Right lobe of liver (tissue), 6 donors: ENCODE measurements at regions not wholly inside any gene's neighbourhood (a gene's known extent, or its start where the extent isn't known, plus 50 kb on each side); places are given as distances from the start of the nearest gene placed in this dataset.

Source experiments
- ATAC-seq, 4 donors: fragments of 200-7000 bp; cut with Tn5 transposase; one replicate each; pipeline ENCODE4 v1.9.1; 2020; ENCODE audit warnings: mild to moderate bottlenecking in 4 of 4, moderate library complexity in 4 of 4
- DNase-seq, 3 donors: peaks; one replicate each; pipeline ENCODE4 v3.0.0-alpha.2; 2020
- H3K27ac ChIP-seq, 3 donors: fragments of 200-600 bp; one replicate each; pipeline ENCODE4 v1.8.0; 2022
- H3K27me3 ChIP-seq, 2 donors: fragments of 200-600 bp; one replicate each; pipeline ENCODE4 v1.8.0; 2022
- H3K36me3 ChIP-seq, 4 donors: fragments of 200-600 bp; sonication (generic) in 1 of 4; one replicate each; pipeline versions ENCODE4 v1.5.1 to v1.8.0; 2017 to 2022; ENCODE audit warnings: control low read depth in 1 of 4
- H3K4me1 ChIP-seq, 4 donors: fragments of 200-600 bp; sonication (generic) in 1 of 4; one replicate each; pipeline versions ENCODE4 v1.5.1 to v1.8.0; 2017 to 2022; ENCODE audit warnings: control low read depth in 1 of 4
- H3K4me3 ChIP-seq, 3 donors: fragments of 200-600 bp; one replicate each; pipeline ENCODE4 v1.8.0; 2022
- H3K9me3 ChIP-seq, 4 donors: fragments of 200-600 bp; sonication (generic) in 1 of 4; one replicate each; pipeline versions ENCODE4 v1.5.1 to v1.8.0; 2017 to 2022; ENCODE audit warnings: control low read depth in 1 of 4
- CTCF ChIP-seq, 4 donors: fragments of 200-600 bp in 3 of 4; fragments of 450-650 bp in 1 of 4; IDR thresholded peaks; one replicate each; pipeline versions ENCODE4 v1.5.1 to v1.8.0; 2016 to 2022; ENCODE audit warnings: antibody characterized with exemption in 4 of 4, mild to moderate bottlenecking in 2 of 4
- POLR2A ChIP-seq: fragments of 450-650 bp; IDR thresholded peaks from one replicate; pipeline ENCODE4 v1.6.1; 2017; ENCODE audit warnings: antibody characterized with exemption, mild to moderate bottlenecking
- WGBS: methylation state at CpG from one replicate; pipeline ENCODE4 v1.1.6; 2018; ENCODE audit warnings: low coverage, low lambda C conversion rate; ENCODE audit not compliant: insufficient coverage; ENCODE audit errors: missing lambda C conversion rate; 5-methylcytosine and 5-hydroxymethylcytosine counted together
- intact Hi-C, 2 donors: fragments of 100-400 bp; cut with DNase I; formaldehyde crosslinking; loops; one replicate each; pipeline versions ENCODE4 v1.11.2 to v1.14.1; 2022
- donor health status: DM: no; HTN: yes; CAD: no.
- donor health status: DM: no; HTN: no; CAD: no.
- donor health status: DM: no; HTN: no; CAD: no.
- donor health status: DM: no; HTN: yes; CAD: no.
- donor health status: DM: no; HTN: yes; CAD: no.

DNA sequence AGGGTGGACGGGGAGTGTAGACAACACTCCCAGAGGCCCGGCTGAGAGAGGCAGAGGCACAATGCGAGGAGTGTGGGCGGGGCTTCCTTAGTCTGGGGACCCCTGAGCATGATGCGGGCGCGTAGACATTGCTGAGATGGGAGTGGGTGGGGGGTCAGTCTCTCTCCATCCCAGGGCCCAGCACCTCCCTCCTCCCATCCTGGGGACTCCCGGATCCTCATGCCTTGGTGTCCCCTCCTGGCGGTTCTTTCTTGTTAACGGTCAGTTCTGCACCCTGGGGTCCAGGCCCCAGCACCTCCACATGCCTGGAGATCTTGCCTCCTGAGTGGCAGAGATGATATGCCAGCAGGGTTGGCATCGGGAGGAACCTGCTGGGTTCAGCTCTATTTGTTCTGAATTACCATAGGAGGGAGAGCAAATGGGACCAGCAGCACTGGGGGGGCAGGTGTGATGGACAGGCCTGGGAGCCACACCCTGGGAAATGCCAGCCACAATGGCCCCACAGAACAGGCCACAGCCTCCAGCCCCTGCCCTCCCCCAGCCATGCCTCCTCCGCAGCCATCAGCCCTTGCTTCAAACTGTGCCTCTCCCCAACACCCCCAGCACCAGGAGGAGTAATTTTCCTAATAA is 55.7 kb downstream of the RTL6 start:
- H3K36me3 ChIP-seq: no peaks in the 10 kb centered on the region
- DNase-seq (peak in 1 of 3 donors; percentile 40), ATAC-seq (peak in 1 of 4 donors; percentile 6)
- H3K27ac ChIP-seq: no peak overlapping the region
- H3K4me1 ChIP-seq: no peaks in the 10 kb centered on the region
- H3K4me3 ChIP-seq: no peak overlapping the region
- 83% methylated on average over 1 of the region's 12 CpGs for WGBS
- no peak for TF ChIP-seq POLR2A
- no peak for TF ChIP-seq CTCF (IDR thresholded peaks at IDR 0.05)
- no peaks in the 10 kb centered on the region for H3K9me3 ChIP-seq
- no peaks in the 10 kb centered on the region for H3K27me3 ChIP-seq
- intact Hi-C loops: no loop called here

- no peak for ATAC-seq
- intact Hi-C loops: no loop called here
- Histone ChIP-seq H3K27ac (no peak overlapping the region), H3K9me3 (no peaks in the 10 kb centered on the region), H3K4me3 (no peak overlapping the region), H3K27me3 (no peaks in the 10 kb centered on the region), H3K36me3 (no peaks in the 10 kb centered on the region), H3K4me1 (no peaks in the 10 kb centered on the region)
- DNase-seq: peak in 1 of 3 donors; percentile 33
- TF ChIP-seq POLR2A (no peak), CTCF (IDR thresholded peaks at IDR 0.05) (no peak)
- WGBS: 44% methylated on average over 2 of the region's 16 CpGs
Measured at GRCh38 chr22:44441401-44442185, 56.4 kb downstream of the RTL6 start.

GRCh38 chr22:44440224-44441160 is 57.5 kb downstream of the RTL6 start:
- no peaks in the 10 kb centered on the region for H3K9me3 ChIP-seq
- TF ChIP-seq CTCF (IDR thresholded peaks at IDR 0.05) (no peak), POLR2A (no peak)
- H3K27me3 ChIP-seq: no peaks in the 10 kb centered on the region
- intact Hi-C loops: no loop called here
- DNase-seq: peak in 1 of 3 donors; percentile 31
- 82% methylated on average over 5 of the region's 19 CpGs for WGBS
- no peak for ATAC-seq
- no peaks in the 10 kb centered on the region for H3K4me1 ChIP-seq
- H3K27ac ChIP-seq: no peak overlapping the region
- no peaks in the 10 kb centered on the region for H3K36me3 ChIP-seq
- no peak overlapping the region for H3K4me3 ChIP-seq

GRCh38 chr22:44439356-44440223 is 58.4 kb downstream of the RTL6 start:
- Histone ChIP-seq H3K27me3 (no peaks in the 10 kb centered on the region), H3K9me3 (no peaks in the 10 kb centered on the region), H3K4me3 (no peak overlapping the region), H3K4me1 (no peaks in the 10 kb centered on the region), H3K36me3 (no peaks in the 10 kb centered on the region), H3K27ac (no peak overlapping the region)
- ATAC-seq (no peak), DNase-seq (peak in 1 of 3 donors; percentile 31)
- TF ChIP-seq CTCF (IDR thresholded peaks at IDR 0.05) (no peak), POLR2A (no peak)
- 80% methylated on average over 10 of the region's 21 CpGs for WGBS
- intact Hi-C loops: no loop called here
